GM23248 (cell line): ENCODE measurements at regions not wholly inside any gene's neighbourhood (a gene's known extent, or its start where the extent isn't known, plus 50 kb on each side); places are given as distances from the start of the nearest gene placed in this dataset.

Experiments used
- DNase-seq: peaks from one replicate; pipeline ENCODE4 v3.0.0-alpha.2; 2015
- H2AFZ ChIP-seq: fragments of 200-600 bp; sonication (generic); 2 replicates; pipeline ENCODE4 v1.6.1; 2016; ENCODE audit warnings: antibody characterized with exemption
- H3F3A ChIP-seq: fragments of 200-600 bp; sonication (generic); 2 replicates; pipeline ENCODE4 v1.6.1; 2016; ENCODE audit warnings: mild to moderate bottlenecking, antibody characterized with exemption, mixed run types; ENCODE audit not compliant: insufficient read depth
- H3K27ac ChIP-seq: fragments of 200-600 bp; sonication (generic); 2 replicates; pipeline ENCODE4 v1.5.1; 2016; ENCODE audit warnings: mild to moderate bottlenecking
- H3K27me3 ChIP-seq: fragments of 200-600 bp; sonication (generic); replicated peaks from 2 replicates; pipeline ENCODE4 v1.6.1; 2016; ENCODE audit warnings: mild to moderate bottlenecking; ENCODE audit not compliant: insufficient read depth
- H3K36me3 ChIP-seq: fragments of 200-600 bp; sonication (generic); 2 replicates; pipeline ENCODE4 v1.6.1; 2016; ENCODE audit warnings: low read depth, mild to moderate bottlenecking
- H3K4me1 ChIP-seq: fragments of 200-600 bp; sonication (generic); 2 replicates; pipeline ENCODE4 v1.6.1; 2016; ENCODE audit warnings: mild to moderate bottlenecking; ENCODE audit not compliant: insufficient read depth
- H3K4me2 ChIP-seq: fragments of 200-600 bp; sonication (generic); one replicate; pipeline ENCODE4 v1.6.1; 2016; ENCODE audit warnings: mild to moderate bottlenecking; ENCODE audit not compliant: unreplicated experiment
- H3K4me3 ChIP-seq: fragments of 200-600 bp; sonication (generic); 2 replicates; pipeline ENCODE4 v1.5.1; 2016; ENCODE audit warnings: mild to moderate bottlenecking
- H3K79me2 ChIP-seq: fragments of 200-600 bp; sonication (generic); 2 replicates; pipeline ENCODE4 v1.6.1; 2016; ENCODE audit warnings: mild to moderate bottlenecking; ENCODE audit not compliant: insufficient read depth
- H3K9ac ChIP-seq: fragments of 200-600 bp; sonication (generic); 2 replicates; pipeline ENCODE4 v1.6.1; 2016; ENCODE audit warnings: mild to moderate bottlenecking
- H3K9me2 ChIP-seq: fragments of 200-600 bp; sonication (generic); 2 replicates; pipeline ENCODE4 v1.6.1; 2016; ENCODE audit warnings: mixed run types, mild to moderate bottlenecking, moderate library complexity; ENCODE audit not compliant: insufficient read depth
- H3K9me3 ChIP-seq: fragments of 200-600 bp; sonication (generic); one replicate; pipeline ENCODE4 v1.6.1; 2017; ENCODE audit warnings: low read depth
- H4K20me1 ChIP-seq: fragments of 200-600 bp; sonication (generic); 2 replicates; pipeline ENCODE4 v1.6.0; 2016; ENCODE audit not compliant: insufficient read depth
- EZH2 ChIP-seq: fragments of 200-600 bp; sonication (generic); IDR thresholded peaks from 2 replicates; pipeline ENCODE4 v1.6.1; 2018; ENCODE audit warnings: antibody characterized with exemption, mild to moderate bottlenecking; ENCODE audit not compliant: insufficient read depth, poor library complexity, severe bottlenecking
- EZH2phosphoT487 ChIP-seq: fragments of 200-600 bp; sonication (generic); IDR thresholded peaks from 2 replicates; pipeline ENCODE4 v1.6.1; 2018; ENCODE audit warnings: antibody characterized with exemption, moderate library complexity, mild to moderate bottlenecking, low read depth; ENCODE audit not compliant: insufficient read depth
- WGBS, 2 experiments: methylation state at CpG; one replicate each; pipeline ENCODE4 v1.1.6; 2015 to 2017; ENCODE audit warnings: low lambda C conversion rate in 2 of 2, low coverage in 1 of 2; ENCODE audit errors: missing lambda C conversion rate in 2 of 2; 5-methylcytosine and 5-hydroxymethylcytosine counted together
- in situ Hi-C: fragments of 300-500 bp; cut with MboI; formaldehyde crosslinking; loops from 2 replicates; pipeline ENCODE4 v1.15.0; 2020

- Histone ChIP-seq H2AFZ (no peak overlapping the region), H3K4me3 (no peak overlapping the region), H3K9me2 (no peaks in the 10 kb centered on the region), H3K4me2 (no peak overlapping the region), H3K36me3 (no peaks in the 10 kb centered on the region), H3K9me3 (no peaks in the 10 kb centered on the region), H3K79me2 (no peaks in the 10 kb centered on the region), H3K27ac (no peak overlapping the region), H4K20me1 (no peaks in the 10 kb centered on the region), H3K27me3 (no peaks in the 10 kb centered on the region), H3K9ac (no peak overlapping the region), H3K4me1 (no peaks in the 10 kb centered on the region), H3F3A (no peaks in the 10 kb centered on the region)
- TF ChIP-seq EZH2 (no peak), EZH2phosphoT487 (no peak)
- no peak for DNase-seq
- in situ Hi-C loops: no loop called here
- WGBS, 2 experiments: 39 to 41% methylated on average over 3 of the region's 3 CpGs
Observed at GRCh38 chr7:25578991-25579777, 350.9 kb upstream of the NPVF start.

GRCh38 chr7:25579778-25580075 lies 351.4 kb upstream of the NPVF start:
- Histone ChIP-seq H3F3A (no peaks in the 10 kb centered on the region), H3K4me1 (no peaks in the 10 kb centered on the region), H3K27me3 (no peaks in the 10 kb centered on the region), H2AFZ (no peak overlapping the region), H3K9me2 (no peaks in the 10 kb centered on the region), H3K4me3 (no peak overlapping the region), H3K36me3 (no peaks in the 10 kb centered on the region), H3K79me2 (no peaks in the 10 kb centered on the region), H3K9ac (no peak overlapping the region), H3K4me2 (no peak overlapping the region), H4K20me1 (no peaks in the 10 kb centered on the region), H3K9me3 (no peaks in the 10 kb centered on the region), H3K27ac (no peak overlapping the region)
- no peak for DNase-seq
- WGBS, 2 experiments: 77 to 82% methylated on average over 4 of the region's 4 CpGs
- in situ Hi-C loops: no loop called here
- TF ChIP-seq EZH2 (no peak), EZH2phosphoT487 (no peak)

GRCh38 chr7:25580141-25580540 lies 351.9 kb upstream of the NPVF start:
- Histone ChIP-seq H3F3A (no peaks in the 10 kb centered on the region), H3K4me1 (no peaks in the 10 kb centered on the region), H3K36me3 (no peaks in the 10 kb centered on the region), H3K27ac (no peak overlapping the region), H2AFZ (no peak overlapping the region), H3K9ac (no peak overlapping the region), H3K9me3 (no peaks in the 10 kb centered on the region), H4K20me1 (no peaks in the 10 kb centered on the region), H3K4me2 (no peak overlapping the region), H3K9me2 (no peaks in the 10 kb centered on the region), H3K79me2 (no peaks in the 10 kb centered on the region), H3K4me3 (no peak overlapping the region), H3K27me3 (no peaks in the 10 kb centered on the region)
- 40 to 41% methylated on average over 4 of the region's 4 CpGs for WGBS, 2 experiments
- DNase-seq: no peak
- no peak for TF ChIP-seq EZH2
- no peak for TF ChIP-seq EZH2phosphoT487
- in situ Hi-C loops: no loop called here

- Histone ChIP-seq H3K9me3 (no peaks in the 10 kb centered on the region), H3K79me2 (no peaks in the 10 kb centered on the region), H3K9ac (no peak overlapping the region), H2AFZ (no peak overlapping the region), H4K20me1 (no peaks in the 10 kb centered on the region), H3K27me3 (0 out of 2 replicates have a peak, but pooled peaks cover 7% of the 10 kb centered on the region), H3F3A (no peaks in the 10 kb centered on the region), H3K4me1 (no peaks in the 10 kb centered on the region), H3K4me2 (no peak overlapping the region), H3K36me3 (no peaks in the 10 kb centered on the region), H3K4me3 (no peak overlapping the region), H3K27ac (no peak overlapping the region), H3K9me2 (no peaks in the 10 kb centered on the region)
- in situ Hi-C loops: no loop called here
- DNase-seq: no peak
- TF ChIP-seq EZH2: no peak
- no peak for TF ChIP-seq EZH2phosphoT487
- WGBS, 2 experiments: 33 to 49% methylated on average over 2 of the region's 2 CpGs
Observed at GRCh38 chr7:25583621-25584020, 355.3 kb upstream of the NPVF start.
